Thymus (tissue), 11 donors: ENCODE measurements at regions not wholly inside any gene's neighbourhood (a gene's known extent, or its start where the extent isn't known, plus 50 kb on each side); places are given as distances from the start of the nearest gene placed in this dataset.

Experiments
- DNase-seq, 9 donors: peaks; one replicate each; pipeline ENCODE4 v3.0.0-alpha.2; 2013; ENCODE audit warnings: low spot score in 9 of 9, low read depth in 6 of 9, missing footprints in 1 of 9
- H3K27ac ChIP-seq, 2 donors: one replicate each; pipeline ENCODE4 v1.5.1; 2013; ENCODE audit warnings: control low read depth in 1 of 2, low read depth in 1 of 2, low read length in 1 of 2, mild to moderate bottlenecking in 1 of 2, moderate library complexity in 1 of 2
- H3K27me3 ChIP-seq, 2 donors: one replicate each; pipeline ENCODE4 v1.5.1; 2013; ENCODE audit warnings: low read length in 1 of 2; ENCODE audit not compliant: control insufficient read depth in 2 of 2, insufficient read depth in 1 of 2
- H3K36me3 ChIP-seq, 2 donors: one replicate each; pipeline ENCODE4 v1.5.1; 2013; ENCODE audit warnings: low read length in 1 of 2, mild to moderate bottlenecking in 1 of 2, moderate library complexity in 1 of 2; ENCODE audit not compliant: control insufficient read depth in 2 of 2, insufficient read depth in 2 of 2
- H3K4me1 ChIP-seq, 2 donors: one replicate each; pipeline ENCODE4 v1.5.1; 2013; ENCODE audit warnings: low read length in 2 of 2; ENCODE audit not compliant: control insufficient read depth in 2 of 2, insufficient read depth in 2 of 2
- H3K4me3 ChIP-seq, 2 donors: one replicate each; pipeline ENCODE4 v1.5.1; 2013; ENCODE audit warnings: low read length in 2 of 2, control low read depth in 1 of 2, mild to moderate bottlenecking in 1 of 2
- H3K9me3 ChIP-seq, 2 donors: one replicate each; pipeline ENCODE4 v1.5.1; 2013; ENCODE audit warnings: low read length in 1 of 2, mild to moderate bottlenecking in 1 of 2; ENCODE audit not compliant: control insufficient read depth in 2 of 2, insufficient read depth in 1 of 2
- WGBS: extraction: QIAGEN DNeasy Blood & Tissue Kit; methylation state at CpG from one replicate; pipeline ENCODE4 v1.1.7; 2013; 5-methylcytosine and 5-hydroxymethylcytosine counted together
- donor health status: healthy.

GRCh38 chr5:133807348-133807747 is 161.1 kb downstream of the C5orf15 start:
- no peaks in the 10 kb centered on the region for H3K4me1 ChIP-seq
- H3K9me3 ChIP-seq = no peaks in the 10 kb centered on the region
- no peak overlapping the region for H3K4me3 ChIP-seq
- 47% methylated on average over 4 of the region's 4 CpGs for WGBS
- H3K27ac ChIP-seq = no peak overlapping the region
- no peaks in the 10 kb centered on the region for H3K36me3 ChIP-seq
- H3K27me3 ChIP-seq = peaks cover 0 to 15% of the 10 kb centered on the region in 2 donors
- no peak for DNase-seq

- H3K9me3 ChIP-seq = no peaks in the 10 kb centered on the region
- DNase-seq = no peak
- WGBS = 75% methylated on average over 3 of the region's 3 CpGs
Measured at GRCh38 chr5:133806847-133807246, 161.6 kb downstream of the C5orf15 start.

GRCh38 chr5:133801955-133802751 is 166.3 kb downstream of the C5orf15 start:
- Histone ChIP-seq H3K4me3 (no peak overlapping the region), H3K36me3 (no peaks in the 10 kb centered on the region), H3K9me3 (no peaks in the 10 kb centered on the region), H3K27me3 (peaks cover 0 to 11% of the 10 kb centered on the region in 2 donors), H3K27ac (no peak overlapping the region), H3K4me1 (no peaks in the 10 kb centered on the region)
- 87% methylated on average over 8 of the region's 8 CpGs for WGBS
- DNase-seq = peak in 1 of 9 donors; percentile 28

More at GRCh38 chr5:133806847-133807246, 161.6 kb downstream of the C5orf15 start:
- no peak overlapping the region for H3K27ac ChIP-seq
- no peaks in the 10 kb centered on the region for H3K4me1 ChIP-seq
- peaks cover 0 to 15% of the 10 kb centered on the region in 2 donors for H3K27me3 ChIP-seq
- H3K4me3 ChIP-seq = no peak overlapping the region
- no peaks in the 10 kb centered on the region for H3K36me3 ChIP-seq

GRCh38 chr5:133801431-133801830 is 167.0 kb downstream of the C5orf15 start:
- Histone ChIP-seq H3K4me3 (no peak overlapping the region), H3K27me3 (peaks cover 0 to 7% of the 10 kb centered on the region in 2 donors), H3K36me3 (no peaks in the 10 kb centered on the region), H3K9me3 (no peaks in the 10 kb centered on the region), H3K4me1 (no peaks in the 10 kb centered on the region), H3K27ac (no peak overlapping the region)
- WGBS = 92% methylated on average over 7 of the region's 7 CpGs
- DNase-seq = peak in 1 of 9 donors; percentile 50

GRCh38 chr5:133799571-133800237 is 168.7 kb downstream of the C5orf15 start:
- Histone ChIP-seq H3K27me3 (peaks cover 0 to 4% of the 10 kb centered on the region in 2 donors), H3K4me3 (no peak overlapping the region), H3K36me3 (no peaks in the 10 kb centered on the region), H3K4me1 (no peaks in the 10 kb centered on the region), H3K27ac (no peak overlapping the region), H3K9me3 (no peaks in the 10 kb centered on the region)
- 76% methylated on average over 8 of the region's 8 CpGs for WGBS
- peak in 5 of 9 donors; percentile 16 to 79 (median 36) for DNase-seq

GRCh38 chr5:133797167-133797566 is 171.3 kb downstream of the C5orf15 start:
- Histone ChIP-seq H3K4me3 (no peak overlapping the region), H3K4me1 (no peaks in the 10 kb centered on the region), H3K9me3 (no peaks in the 10 kb centered on the region), H3K27me3 (peaks cover 0 to 4% of the 10 kb centered on the region in 2 donors), H3K27ac (no peak overlapping the region), H3K36me3 (no peaks in the 10 kb centered on the region)
- no peak for DNase-seq

GRCh38 chr5:133796186-133796585 is 172.2 kb downstream of the C5orf15 start:
- H3K4me1 ChIP-seq = no peaks in the 10 kb centered on the region
- H3K36me3 ChIP-seq = no peaks in the 10 kb centered on the region
- H3K9me3 ChIP-seq = no peaks in the 10 kb centered on the region
- H3K27ac ChIP-seq = no peak overlapping the region
- peaks cover 0 to 3% of the 10 kb centered on the region in 2 donors for H3K27me3 ChIP-seq
- no peak for DNase-seq
- H3K4me3 ChIP-seq = no peak overlapping the region
- 67% methylated on average over 5 of the region's 5 CpGs for WGBS

GRCh38 chr5:133794771-133795415 is 173.5 kb downstream of the C5orf15 start:
- H3K27ac ChIP-seq = no peak overlapping the region
- 71% methylated on average over 8 of the region's 8 CpGs for WGBS
- H3K36me3 ChIP-seq = no peaks in the 10 kb centered on the region
- no peak for DNase-seq
- H3K4me1 ChIP-seq = no peaks in the 10 kb centered on the region
- H3K9me3 ChIP-seq = no peaks in the 10 kb centered on the region
- no peaks in the 10 kb centered on the region for H3K27me3 ChIP-seq
- H3K4me3 ChIP-seq = no peak overlapping the region
